K562 (cell line): ENCODE measurements at regions not wholly inside any gene's neighbourhood (a gene's known extent, or its start where the extent isn't known, plus 50 kb on each side); places are given as distances from the start of the nearest gene placed in this dataset.

Experiments
- ATF7 ChIP-seq: fragments of 450-650 bp; IDR thresholded peaks from 2 replicates; pipeline ENCODE4 v1.7.1; 2014; ENCODE audit warnings: mild to moderate bottlenecking, moderate library complexity
- BCL6 ChIP-seq: fragments of 250-450 bp; sonication (Bioruptor Pico); IDR thresholded peaks from 2 replicates; pipeline ENCODE4 v1.4.0; 2020
- CAMTA2 ChIP-seq: fragments of 250-450 bp; sonication (Bioruptor Pico); conservative IDR thresholded peaks from 2 replicates; pipeline ENCODE4 v1.5.1; 2022
- CBFB ChIP-seq: sonication (generic); formaldehyde crosslinking; IDR thresholded peaks from 2 replicates; pipeline ENCODE4 v1.4.0; 2020; ENCODE audit warnings: mild to moderate bottlenecking, missing genetic modification reagents
- CHD4 ChIP-seq: fragments of 200-600 bp; sonication (generic); IDR thresholded peaks from 3 replicates; pipeline ENCODE4 v1.6.1; 2012; ENCODE audit warnings: low read depth, mild to moderate bottlenecking, mixed read lengths, low read length, inconsistent platforms; ENCODE audit not compliant: insufficient read depth, insufficient replicate concordance, poor library complexity, severe bottlenecking
- MBD2 ChIP-seq: sonication (generic); IDR thresholded peaks from 2 replicates; pipeline ENCODE4 v1.6.1; 2016; ENCODE audit warnings: low read depth, borderline replicate concordance
- NCOR1 ChIP-seq: fragments of 450-650 bp; IDR thresholded peaks from 2 replicates; pipeline ENCODE4 v1.6.1; 2016; ENCODE audit warnings: mild to moderate bottlenecking, moderate library complexity
- RBM25 ChIP-seq: fragments of 200-400 bp; formaldehyde crosslinking; IDR thresholded peaks from 2 replicates; pipeline ENCODE4 v1.6.1; 2018; ENCODE audit warnings: low read length, low read depth, moderate library complexity; ENCODE audit not compliant: severe bottlenecking
- SMARCC2 ChIP-seq: fragments of 450-650 bp; IDR thresholded peaks from 2 replicates; pipeline ENCODE4 v1.6.1; 2017; ENCODE audit warnings: antibody characterized with exemption, moderate library complexity, mild to moderate bottlenecking, low read depth
- STAT5A ChIP-seq: IDR thresholded peaks from 2 replicates; pipeline ENCODE4 v1.6.1; 2012; ENCODE audit warnings: low read length, inconsistent platforms, borderline replicate concordance
- STAT5B ChIP-seq: fragments of 250-450 bp; sonication (Bioruptor Pico); IDR thresholded peaks from 2 replicates; pipeline ENCODE4 v1.8.0; 2021; ENCODE audit warnings: mild to moderate bottlenecking, inconsistent platforms
- TCFL5 ChIP-seq: fragments of 250-450 bp; sonication (Bioruptor Pico); conservative IDR thresholded peaks from 2 replicates; pipeline ENCODE4 v1.6.1; 2021; ENCODE audit warnings: mild to moderate bottlenecking, moderate library complexity, matching md5 sums
- ZKSCAN1 ChIP-seq: fragments of 150-350 bp; IDR thresholded peaks from 2 replicates; pipeline ENCODE4 v1.6.1; 2016; ENCODE audit warnings: low read depth, low read length
- ZNF347 ChIP-seq: fragments of 450-650 bp; formaldehyde crosslinking; IDR thresholded peaks from 2 replicates; pipeline ENCODE4 v1.4.0; 2020; ENCODE audit warnings: low read depth, mild to moderate bottlenecking, moderate library complexity
- ZNF444 ChIP-seq: fragments of 250-450 bp; sonication (Bioruptor Pico); IDR thresholded peaks from 2 replicates; pipeline ENCODE4 v1.4.0; 2020; ENCODE audit warnings: mild to moderate bottlenecking, moderate library complexity
- ZNF445 ChIP-seq: fragments of 250-450 bp; sonication (Bioruptor Pico); IDR thresholded peaks from 2 replicates; pipeline ENCODE4 v1.4.0; 2020; ENCODE audit warnings: low read depth, mild to moderate bottlenecking, moderate library complexity
- ZNF511 ChIP-seq: sonication (generic); formaldehyde crosslinking; IDR thresholded peaks from 2 replicates; pipeline ENCODE4 v1.8.0; 2022; ENCODE audit warnings: mild to moderate bottlenecking, missing genetic modification reagents
- ZNF696 ChIP-seq: fragments of 250-450 bp; sonication (Bioruptor Pico); conservative IDR thresholded peaks from 2 replicates; pipeline ENCODE4 v1.4.0; 2020; ENCODE audit warnings: mild to moderate bottlenecking, moderate library complexity
- ZNF780A ChIP-seq: fragments of 250-450 bp; sonication (Bioruptor Pico); IDR thresholded peaks from 2 replicates; pipeline ENCODE4 v1.5.0; 2021; ENCODE audit warnings: mild to moderate bottlenecking
- TF ChIP-seq, protein P1 (sequence below): fragments of 250-450 bp; sonication (Bioruptor Pico); IDR thresholded peaks from 2 replicates; pipeline ENCODE4 v1.5.0; 2022; ENCODE audit warnings: mild to moderate bottlenecking
- TF ChIP-seq, protein P2 (sequence below): IDR thresholded peaks from 2 replicates; pipeline ENCODE4 v1.6.1; 2011; ENCODE audit not compliant: insufficient read length; ENCODE audit errors: extremely low read depth
- TF ChIP-seq, protein P3 (sequence below): sonication (generic); formaldehyde crosslinking; IDR thresholded peaks from 2 replicates; pipeline ENCODE4 v1.9.0; 2022; ENCODE audit warnings: mild to moderate bottlenecking, missing genetic modification reagents

GRCh38 chr6:15106958-15107643 is 138.8 kb upstream of the JARID2 start (continued):
- TF ChIP-seq STAT5A (peak; percentile 69), CHD4 (no peak), TCFL5 (0 out of 2 replicates have a peak, but pooled peaks have one; percentile 44), BCL6 (CRISPR knock-in tag) (no peak), NCOR1 (peak; percentile 83), MBD2 (no peak), RBM25 (no peak), ZKSCAN1 (no peak; the same call in 1 of the 2 replicates), ZNF444 (CRISPR knock-in tag) (no peak), ZNF780A (CRISPR knock-in tag) (no peak), CBFB (CRISPR knock-in tag) (no peak), ZNF696 (CRISPR knock-in tag) (no peak), ZNF347 (no peak), CAMTA2 (CRISPR knock-in tag) (no peak), ZNF445 (CRISPR knock-in tag) (no peak), ATF7 (peak; percentile 64), ZNF511 (CRISPR knock-in tag) (no peak), SMARCC2 (peak; percentile 50; the same call in 1 of the 2 replicates), STAT5B (CRISPR knock-in tag) (no peak)
- TF ChIP-seq, protein P1, sequence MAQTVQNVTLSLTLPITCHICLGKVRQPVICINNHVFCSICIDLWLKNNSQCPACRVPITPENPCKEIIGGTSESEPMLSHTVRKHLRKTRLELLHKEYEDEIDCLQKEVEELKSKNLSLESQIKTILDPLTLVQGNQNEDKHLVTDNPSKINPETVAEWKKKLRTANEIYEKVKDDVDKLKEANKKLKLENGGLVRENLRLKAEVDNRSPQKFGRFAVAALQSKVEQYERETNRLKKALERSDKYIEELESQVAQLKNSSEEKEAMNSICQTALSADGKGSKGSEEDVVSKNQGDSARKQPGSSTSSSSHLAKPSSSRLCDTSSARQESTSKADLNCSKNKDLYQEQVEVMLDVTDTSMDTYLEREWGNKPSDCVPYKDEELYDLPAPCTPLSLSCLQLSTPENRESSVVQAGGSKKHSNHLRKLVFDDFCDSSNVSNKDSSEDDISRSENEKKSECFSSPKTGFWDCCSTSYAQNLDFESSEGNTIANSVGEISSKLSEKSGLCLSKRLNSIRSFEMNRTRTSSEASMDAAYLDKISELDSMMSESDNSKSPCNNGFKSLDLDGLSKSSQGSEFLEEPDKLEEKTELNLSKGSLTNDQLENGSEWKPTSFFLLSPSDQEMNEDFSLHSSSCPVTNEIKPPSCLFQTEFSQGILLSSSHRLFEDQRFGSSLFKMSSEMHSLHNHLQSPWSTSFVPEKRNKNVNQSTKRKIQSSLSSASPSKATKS = no peak
- TF ChIP-seq, protein P2, sequence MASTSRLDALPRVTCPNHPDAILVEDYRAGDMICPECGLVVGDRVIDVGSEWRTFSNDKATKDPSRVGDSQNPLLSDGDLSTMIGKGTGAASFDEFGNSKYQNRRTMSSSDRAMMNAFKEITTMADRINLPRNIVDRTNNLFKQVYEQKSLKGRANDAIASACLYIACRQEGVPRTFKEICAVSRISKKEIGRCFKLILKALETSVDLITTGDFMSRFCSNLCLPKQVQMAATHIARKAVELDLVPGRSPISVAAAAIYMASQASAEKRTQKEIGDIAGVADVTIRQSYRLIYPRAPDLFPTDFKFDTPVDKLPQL = no peak
- TF ChIP-seq, protein P3, sequence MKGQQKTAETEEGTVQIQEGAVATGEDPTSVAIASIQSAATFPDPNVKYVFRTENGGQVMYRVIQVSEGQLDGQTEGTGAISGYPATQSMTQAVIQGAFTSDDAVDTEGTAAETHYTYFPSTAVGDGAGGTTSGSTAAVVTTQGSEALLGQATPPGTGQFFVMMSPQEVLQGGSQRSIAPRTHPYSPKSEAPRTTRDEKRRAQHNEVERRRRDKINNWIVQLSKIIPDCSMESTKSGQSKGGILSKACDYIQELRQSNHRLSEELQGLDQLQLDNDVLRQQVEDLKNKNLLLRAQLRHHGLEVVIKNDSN (CRISPR knock-in tag) = peak; percentile 46; the same call in 1 of the 2 replicates
